GM18907 (cell line): ENCODE measurements at regions not wholly inside any gene's neighbourhood (a gene's known extent, or its start where the extent isn't known, plus 50 kb on each side); places are given as distances from the start of the nearest gene placed in this dataset.
"Not testable (repeated sequence)": the region's sequence is repeated elsewhere in the genome, so short reads cannot be mapped to it uniquely, and the experiment has no call there.

Source experiments
- ATAC-seq: cut with Tn5 transposase; IDR thresholded peaks from one replicate; pipeline ENCODE4 v1.9.1; 2021; ENCODE audit warnings: mild to moderate bottlenecking, moderate library complexity; ENCODE audit not compliant: unreplicated experiment

DNA sequence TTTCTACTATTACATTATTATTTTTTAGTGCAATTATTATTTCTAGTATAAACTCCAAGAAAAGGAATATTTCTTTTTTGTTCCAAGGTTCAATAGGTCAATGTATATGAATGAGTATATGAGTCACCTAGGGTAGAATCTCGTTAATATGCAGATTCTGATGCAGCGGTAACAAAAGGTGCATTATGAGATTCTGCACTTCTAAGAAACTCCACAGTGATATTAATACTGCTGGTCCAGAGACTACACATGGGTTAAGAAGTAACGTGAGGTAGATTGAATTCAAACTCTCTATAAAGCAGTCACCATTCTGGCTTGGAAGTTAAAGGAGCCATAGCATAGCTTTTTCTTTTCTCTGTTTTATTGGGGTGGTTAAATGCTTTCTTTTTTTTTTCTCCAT lies 596.2 kb upstream of the TBL1XR1 start:
- no peak for ATAC-seq

DNA sequence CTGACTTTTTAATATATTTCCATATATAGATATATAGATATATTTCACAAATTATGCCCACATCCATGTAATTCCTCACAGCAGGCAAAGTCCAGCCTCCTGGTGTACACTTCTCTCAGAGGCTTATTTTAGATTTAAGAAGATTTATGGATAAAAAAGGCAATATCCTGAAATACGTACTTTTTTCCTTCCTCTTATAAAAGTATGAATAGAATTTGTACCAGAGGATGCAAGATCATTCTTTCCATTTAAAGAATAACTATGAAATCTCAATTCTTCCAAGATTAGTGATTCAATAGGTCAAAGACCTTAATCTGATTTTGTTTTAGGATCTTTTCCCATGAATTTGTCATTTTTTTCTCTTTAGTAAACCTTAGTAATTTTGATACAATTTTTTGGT lies 597.9 kb upstream of the TBL1XR1 start:
- no peak for ATAC-seq

DNA sequence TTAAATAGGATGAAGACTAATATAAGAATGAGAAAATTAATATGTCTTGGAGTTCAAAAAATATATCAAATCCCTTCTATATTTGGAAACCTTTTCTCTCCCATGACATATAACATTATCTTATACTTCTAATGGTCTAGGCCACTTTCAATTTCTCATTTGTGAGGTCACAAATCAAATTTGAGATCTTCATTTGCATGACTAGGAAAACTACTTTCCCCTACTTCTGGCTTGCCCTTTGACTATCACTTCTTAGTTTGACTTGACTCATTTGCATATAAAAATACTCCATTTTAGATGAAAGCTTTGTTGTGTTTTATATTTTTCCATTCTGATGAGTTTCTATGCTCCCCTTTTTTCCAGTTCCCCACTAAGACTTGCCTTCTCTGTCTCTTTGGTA lies 598.6 kb upstream of the TBL1XR1 start:
- no peak for ATAC-seq

DNA sequence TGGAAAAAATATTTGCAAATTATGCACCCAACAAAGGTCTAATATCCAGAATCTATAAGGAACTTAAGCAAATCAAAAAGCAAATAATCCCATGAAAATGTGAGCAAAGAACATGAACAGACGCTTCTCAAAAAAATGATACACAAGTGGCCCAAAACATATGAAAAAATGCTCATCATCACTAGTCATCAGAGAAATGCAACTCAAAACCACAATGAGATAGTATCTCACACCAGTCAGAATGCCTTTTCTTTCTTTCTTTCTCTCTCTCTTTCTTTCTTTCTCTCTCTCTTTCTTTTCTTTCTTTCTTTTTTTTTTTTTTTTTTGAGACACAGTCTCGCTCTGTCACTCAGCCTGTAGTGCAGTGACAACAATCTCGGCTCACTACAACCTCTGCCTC lies 602.9 kb upstream of the TBL1XR1 start:
- not testable (repeated sequence) for ATAC-seq

DNA sequence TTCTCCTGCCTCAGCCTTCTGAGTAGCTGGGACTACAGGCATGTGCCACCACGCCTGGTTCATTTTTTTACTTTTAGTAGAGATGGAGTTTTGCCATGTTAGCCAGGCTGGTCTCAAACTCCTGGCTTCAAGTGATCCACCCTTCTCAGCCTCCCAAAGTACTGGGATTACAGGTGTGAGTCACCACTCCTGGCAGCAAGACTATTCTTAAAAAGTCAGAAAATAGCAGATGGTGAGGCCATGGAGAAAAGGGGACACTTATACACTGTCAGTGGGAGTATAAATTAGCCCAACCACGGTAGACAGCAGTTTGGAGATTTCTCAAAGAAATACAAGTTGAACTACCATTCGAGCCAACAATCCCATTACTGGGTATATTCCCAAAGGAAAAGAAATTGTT lies 603.3 kb upstream of the TBL1XR1 start:
- ATAC-seq: no peak

DNA sequence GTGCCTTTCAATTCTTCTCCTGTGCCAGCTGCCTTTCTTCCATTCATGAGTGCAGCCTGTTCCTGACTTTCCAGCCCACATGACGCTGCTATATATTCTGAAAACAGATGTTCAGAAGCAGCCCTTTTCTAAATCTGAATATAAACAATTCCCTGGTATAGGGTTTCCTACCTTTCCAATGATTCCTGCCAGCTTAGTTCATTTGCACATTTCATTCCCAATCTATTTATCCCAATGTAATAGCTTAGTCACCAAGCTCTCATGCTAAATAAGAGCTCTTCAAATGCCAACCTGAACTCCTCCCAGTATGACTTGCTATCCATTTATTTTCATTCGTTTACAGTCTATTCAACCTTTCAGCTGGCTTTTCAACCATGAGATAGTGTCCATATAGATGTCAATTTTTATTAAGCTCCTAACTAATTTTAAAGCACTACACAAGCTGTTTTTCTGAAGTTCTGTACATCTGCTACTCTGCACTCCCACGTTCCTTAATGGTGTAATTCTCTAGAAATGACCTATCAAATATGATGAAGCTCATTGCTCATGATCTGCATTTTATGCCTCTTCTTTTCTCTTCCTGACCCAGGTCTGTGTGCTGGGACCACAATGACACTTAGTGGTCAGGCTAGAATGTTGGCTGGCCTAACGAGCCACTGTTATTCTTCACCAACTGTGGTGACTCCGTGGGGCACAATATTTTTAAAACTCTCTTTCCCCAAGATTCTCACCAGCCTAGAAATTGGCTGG lies 605.0 kb upstream of the TBL1XR1 start:
- no peak for ATAC-seq

DNA sequence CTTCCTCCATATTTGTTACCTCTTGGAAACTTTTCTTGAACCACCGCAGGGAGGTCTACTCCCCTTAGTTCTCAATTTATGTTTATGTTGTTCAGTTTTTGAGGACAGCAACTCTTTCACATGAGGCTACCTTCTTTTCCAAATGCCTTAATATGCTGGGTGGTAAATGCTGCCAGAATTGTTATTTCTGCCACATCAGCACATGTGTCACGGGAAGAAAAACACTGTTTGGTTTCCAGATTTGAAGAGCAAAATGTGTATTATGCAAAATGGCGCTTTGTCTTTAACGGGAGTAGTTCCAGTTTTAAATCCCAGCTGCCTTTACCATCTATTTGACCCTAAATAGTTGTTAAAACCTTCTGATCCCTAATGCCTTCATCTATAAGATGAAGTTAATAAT lies 606.2 kb upstream of the TBL1XR1 start:
- no peak for ATAC-seq

DNA sequence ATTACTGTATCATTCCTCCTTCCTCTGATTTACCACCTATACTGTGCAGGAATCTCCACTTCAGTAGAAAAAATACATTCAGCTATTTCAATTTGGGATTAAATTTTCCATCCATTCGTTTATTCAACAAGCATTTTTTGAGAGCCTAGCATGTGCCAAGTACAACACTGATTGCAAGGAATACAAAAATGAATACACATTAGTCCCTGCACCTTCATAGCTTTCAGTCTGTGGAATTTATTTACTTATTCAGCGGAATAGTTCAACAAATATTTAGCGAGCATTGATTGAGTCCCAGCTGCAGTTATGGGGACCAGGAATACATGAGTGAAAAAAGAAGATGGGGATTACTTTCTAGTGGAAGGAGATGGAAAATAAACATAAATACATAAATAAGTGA lies 606.8 kb upstream of the TBL1XR1 start:
- no peak for ATAC-seq

DNA sequence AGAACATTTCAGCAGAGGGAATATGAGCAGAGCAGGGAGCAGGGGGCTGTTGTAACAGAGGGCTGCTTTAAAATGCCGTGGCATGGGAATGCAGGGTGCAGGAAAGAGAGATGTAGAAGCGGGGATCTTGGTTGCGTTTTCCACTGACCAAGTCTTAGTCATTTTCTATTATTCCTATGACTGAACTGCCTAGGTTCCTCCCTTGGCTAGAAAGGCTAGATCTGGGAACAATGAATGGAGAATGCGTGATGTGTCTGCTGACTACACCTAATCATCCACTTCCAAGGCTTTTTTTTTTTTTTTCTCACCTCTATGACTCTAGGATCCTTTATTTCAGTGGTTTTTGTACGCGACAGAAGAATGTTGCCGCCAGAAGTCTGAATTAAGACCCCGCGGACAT lies 607.4 kb upstream of the TBL1XR1 start:
- ATAC-seq: no peak

DNA sequence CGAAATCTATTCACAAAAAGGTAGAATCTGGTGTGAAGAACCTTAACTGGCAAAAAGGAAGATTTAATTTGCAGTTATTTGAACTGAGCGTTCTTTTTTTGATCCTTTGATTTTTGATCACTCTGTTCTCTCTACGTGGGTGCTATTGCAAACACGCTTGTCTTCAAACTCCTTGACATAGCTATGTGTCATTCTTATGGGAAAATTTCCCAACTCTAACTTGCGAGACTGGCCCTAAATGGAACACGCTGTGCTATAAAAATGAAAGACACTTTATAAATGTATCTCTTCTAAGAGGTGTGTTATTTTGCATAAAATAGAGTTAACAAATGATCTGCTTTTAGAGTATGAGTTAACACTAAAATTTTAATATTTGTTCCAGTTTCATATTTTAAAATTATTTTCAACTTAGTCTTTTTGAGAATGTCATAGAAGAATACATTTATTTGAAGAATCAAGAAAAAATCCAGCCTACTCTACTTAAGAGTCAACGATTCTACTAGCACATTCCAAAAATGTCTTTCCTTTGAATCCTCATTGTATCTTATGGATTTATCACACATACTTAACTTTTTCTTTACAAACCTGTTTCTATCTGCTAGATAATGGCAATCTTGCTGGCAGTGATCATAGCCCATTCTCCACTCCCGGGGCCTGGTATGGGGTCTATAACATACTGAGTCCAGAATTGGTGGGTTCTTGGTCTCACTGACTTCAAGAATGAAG lies 610.0 kb upstream of the TBL1XR1 start:
- no peak for ATAC-seq

DNA sequence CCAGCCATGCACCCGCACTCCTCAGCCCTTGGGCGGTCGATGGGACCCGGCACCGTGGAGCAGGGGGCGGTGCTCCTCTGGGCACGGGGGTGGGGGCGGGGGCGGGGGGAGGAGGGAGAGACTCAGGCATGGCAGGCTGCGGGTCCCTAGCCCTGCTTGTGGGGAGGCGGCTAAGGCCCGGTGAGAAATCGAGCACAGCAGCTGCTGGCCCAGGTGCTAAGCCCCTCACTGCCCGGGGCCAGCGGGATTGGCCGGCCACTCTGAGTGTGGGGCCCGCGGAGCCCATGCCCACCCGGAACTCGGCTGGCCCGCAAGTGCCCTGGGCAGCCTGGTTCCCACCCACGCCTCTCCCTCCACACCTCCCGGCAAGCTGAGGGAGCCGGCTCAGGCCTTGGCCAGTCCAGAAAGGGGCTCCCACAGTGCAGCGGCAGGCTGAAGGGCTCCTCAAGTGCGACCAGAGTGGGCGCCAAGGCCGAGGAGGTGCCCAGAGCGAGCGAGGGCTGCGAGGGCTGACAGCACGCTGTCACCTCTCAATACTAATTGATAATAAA lies 611.7 kb upstream of the TBL1XR1 start:
- not testable (repeated sequence) for ATAC-seq

DNA sequence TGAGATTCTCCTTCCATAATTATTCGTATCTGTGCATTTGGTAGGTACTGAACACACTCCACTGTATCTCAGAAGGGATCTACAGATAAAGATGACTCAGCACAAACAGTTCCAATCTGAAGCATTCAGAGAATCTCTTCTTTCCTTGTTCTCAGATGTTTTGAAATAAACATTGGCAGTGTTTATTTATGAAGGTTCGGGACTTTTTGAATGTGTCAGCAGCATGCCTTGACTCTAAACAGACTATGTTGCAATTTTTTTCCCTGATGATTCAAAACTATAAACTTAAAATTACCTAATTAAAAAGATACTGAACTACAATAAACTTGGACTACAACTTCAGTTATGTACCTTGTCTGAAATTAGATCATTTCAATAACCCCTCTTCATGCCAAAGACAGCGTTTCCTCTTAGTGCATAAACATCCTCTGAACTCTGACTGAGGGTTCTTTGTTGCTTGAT lies 612.9 kb upstream of the TBL1XR1 start:
- ATAC-seq: no peak

DNA sequence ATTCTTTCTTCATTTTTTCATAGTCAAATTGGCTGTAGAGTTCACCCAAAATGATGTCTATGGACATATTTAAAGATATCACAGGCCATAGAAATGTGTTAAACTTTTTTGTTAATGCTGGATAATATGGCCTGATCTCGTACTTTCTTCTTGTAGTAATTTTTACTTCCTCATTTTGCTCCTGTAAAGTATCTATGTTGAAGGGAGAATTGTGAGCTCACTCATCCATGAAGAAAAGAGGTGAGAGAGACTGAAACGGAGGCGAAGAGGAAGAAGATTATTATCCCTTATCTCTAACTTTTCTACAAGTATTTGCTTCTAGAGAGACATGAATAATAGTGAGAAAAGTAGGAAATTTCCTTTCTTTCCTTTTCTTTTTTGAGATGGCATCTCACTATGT lies 613.8 kb upstream of the TBL1XR1 start:
- no peak for ATAC-seq

DNA sequence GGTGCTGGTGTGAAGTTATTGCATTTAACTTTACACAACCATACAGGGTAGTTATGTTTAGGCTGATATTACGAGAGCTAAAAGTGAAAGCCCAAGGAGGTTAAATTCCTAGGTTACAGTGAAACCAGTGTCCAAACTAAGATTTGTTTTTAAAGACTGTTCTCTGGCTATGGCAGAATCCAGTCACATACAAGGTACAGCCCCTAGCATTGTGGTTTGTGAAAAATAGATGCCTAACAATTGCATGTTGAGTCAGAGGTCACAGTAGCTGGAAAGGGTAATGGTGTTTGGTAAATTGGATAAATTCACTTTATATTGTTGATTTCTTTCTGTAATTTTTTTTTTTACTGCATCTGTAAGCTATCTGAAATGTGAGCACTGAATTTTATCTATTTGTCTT lies 614.6 kb upstream of the TBL1XR1 start:
- no peak for ATAC-seq

DNA sequence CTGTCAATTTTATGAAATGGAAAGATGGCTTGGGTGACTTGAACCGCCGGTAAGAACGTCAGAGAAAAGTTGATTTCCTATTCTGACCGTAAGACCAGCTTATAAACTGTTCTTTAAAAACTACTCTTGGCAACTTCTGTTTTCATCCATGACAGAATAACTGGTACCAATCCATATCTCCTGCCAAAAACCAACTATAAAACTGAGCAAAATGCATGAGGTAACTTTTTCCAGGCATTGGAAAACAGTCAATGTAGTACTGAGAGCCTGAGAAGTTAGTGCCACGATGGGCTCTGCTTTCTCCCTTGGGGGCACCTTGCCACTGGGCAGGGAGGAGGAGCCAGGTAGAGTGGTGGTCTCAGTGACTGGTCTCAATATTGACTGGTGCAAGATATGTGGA lies 615.2 kb upstream of the TBL1XR1 start:
- ATAC-seq: no peak

DNA sequence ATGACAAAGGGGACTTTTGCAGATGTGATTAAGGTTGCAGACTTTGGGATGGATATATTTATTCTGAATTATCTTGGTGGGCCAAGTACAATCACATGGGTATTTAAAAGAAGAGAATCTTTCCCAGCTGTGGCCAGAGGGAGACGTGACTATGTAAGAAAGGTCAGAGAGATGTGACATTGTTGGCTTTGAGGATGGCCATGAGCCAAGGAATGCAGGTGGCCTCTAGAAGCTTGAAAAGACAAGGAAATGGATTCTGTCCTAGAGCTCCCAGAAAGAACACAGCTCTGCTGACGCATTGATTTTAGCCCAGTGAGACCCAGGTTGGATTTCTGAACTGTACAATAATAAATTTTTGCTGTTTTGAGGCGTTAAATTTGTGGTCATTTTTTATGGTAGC lies 616.0 kb upstream of the TBL1XR1 start:
- ATAC-seq: no peak

DNA sequence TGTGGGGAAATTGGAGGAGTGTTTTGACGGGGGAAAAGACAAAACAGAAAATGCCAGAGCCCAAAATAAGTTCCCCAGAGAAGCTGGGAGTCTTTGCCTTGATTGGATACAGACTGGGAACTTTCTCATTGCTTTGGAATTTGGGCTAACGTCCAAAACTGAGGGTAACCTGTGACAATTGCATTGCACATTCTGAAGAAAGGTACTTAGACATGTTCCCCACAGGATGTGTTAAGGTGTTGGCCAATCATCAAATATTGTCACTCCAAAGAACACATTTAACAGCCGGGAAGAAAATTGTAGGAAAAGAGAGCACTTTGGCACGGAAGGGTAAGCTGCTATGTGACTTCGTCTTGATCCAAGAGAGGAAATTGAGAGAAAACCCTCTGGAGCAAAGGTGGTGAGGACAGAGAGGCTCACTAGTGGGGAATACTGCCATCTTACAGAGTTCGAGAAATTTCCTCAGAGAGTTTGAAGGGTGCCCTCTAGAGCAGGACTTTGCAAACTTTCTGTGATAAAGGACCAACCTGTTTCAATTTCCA lies 619.5 kb upstream of the TBL1XR1 start:
- ATAC-seq: no peak

DNA sequence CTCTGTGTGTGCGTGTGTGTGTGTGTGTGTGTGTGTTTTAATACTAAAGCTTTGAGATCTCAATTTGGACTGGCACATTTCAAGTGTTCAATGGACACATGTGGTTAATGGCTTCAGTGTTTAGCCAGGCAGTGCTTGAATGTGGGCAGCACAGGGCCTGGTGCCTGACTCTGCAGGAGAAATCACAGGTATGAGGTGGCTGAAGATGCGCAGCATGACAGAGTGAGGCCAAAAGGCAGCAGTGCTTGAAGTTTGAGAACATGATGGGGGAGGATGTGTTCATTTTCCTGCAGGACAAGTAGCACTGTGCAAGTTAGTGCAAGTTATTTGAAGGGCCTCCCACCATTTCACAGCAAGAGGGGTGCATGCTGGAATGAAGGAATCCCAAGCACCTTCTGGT lies 620.5 kb upstream of the TBL1XR1 start:
- no peak for ATAC-seq

DNA sequence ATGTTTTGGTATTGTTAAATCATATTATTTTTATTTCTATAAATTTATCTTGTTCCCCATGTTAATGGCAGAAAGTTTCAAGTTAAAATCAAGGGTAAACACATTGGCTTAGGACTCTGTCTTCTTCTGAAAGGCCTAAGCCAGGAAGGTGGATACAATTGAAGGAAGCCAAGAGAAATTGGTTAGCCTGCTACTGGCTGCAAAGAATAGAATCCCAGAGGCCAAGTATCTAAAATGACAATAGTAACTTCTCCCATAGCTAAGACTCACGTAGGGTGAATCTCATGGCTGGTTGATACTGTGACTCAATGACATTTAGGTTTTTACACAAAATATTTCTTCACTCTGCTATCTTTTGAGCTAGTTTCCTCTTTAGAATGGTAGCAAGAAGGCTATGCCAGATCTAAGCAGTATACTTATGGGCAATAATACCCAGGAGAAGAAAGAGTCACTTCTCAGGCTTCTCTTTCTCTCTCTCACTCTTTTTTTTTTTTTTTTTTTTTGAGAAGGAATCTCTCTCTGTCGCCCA lies 621.5 kb upstream of the TBL1XR1 start:
- no peak for ATAC-seq

DNA sequence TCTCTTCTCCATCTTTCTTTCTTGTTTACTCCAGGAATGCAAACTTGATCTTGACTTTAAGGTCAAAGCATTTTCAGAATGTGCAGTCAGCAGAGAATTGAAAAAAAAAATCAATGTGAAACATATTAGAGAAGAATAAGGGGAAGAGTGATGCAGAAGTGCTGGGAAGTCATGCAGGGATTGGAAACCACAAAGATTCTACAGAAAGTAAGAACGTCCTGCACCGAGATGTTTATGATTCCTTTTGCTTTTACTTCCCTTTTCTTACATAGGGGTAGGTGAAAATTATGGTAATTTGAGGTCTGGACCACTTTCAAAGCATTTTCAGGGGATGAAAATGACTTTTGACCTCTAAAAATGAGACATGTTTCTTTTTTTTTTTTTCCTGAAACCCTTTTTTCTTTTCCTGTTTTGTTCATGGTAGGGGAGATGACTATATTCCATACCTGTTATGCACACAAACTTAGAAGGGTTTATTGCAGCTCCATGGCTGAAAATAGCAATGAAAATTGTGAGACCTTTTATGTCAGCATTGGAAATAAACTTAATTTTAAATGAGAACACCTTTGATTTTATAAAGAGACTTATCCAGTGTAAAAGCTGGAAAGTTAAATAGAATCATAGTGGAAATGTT lies 623.5 kb upstream of the TBL1XR1 start:
- ATAC-seq: peak; percentile 70

DNA sequence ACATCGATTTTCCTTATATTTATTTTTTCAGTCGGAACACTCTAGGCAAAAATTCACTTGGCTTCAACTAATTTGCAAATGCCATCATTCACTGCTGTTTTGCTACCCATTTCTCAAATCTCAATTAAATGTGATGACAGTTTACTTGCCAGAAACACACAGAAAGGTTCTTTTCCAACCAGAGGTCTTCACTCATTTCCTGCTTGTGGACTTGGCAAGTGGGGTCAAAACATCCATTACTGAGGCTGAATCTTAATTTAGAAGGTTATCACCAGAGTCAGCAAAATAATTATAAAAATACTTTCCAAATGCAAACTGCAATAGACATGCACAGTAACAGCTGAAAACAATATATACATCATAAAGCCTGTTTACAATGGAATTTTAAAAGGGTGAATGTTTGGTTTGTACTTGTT lies 625.4 kb upstream of the TBL1XR1 start:
- ATAC-seq: no peak
